ENCODE measurements at regions not wholly inside any gene's neighbourhood (a gene's known extent, or its start where the extent isn't known, plus 50 kb on each side); places are given as distances from the start of the nearest gene placed in this dataset.

DNA sequence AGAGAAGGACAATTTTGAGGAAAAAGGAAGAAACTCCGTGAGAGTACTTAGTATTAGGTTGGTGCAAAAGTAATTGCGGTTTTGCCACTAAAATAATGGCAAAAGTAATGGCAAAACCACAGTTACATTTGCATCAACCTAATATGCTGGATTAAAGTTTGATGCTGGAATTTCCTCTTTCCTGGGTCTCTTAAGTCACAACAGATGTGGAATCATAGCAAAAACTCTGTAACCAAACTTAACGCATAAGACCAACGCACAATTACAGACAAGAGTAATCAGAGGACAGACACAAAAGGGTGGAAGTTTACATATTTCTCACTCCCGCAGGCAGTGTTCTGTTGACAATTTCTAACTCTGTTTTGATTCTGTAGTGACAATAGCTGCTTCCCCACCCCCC is 182.4 kb downstream of the BACH1 start:
- no peak for FAIRE-seq
- Histone ChIP-seq H3K4me3 (ENCODE audit: control insufficient read depth in 2 of 3, extremely low read depth in 1 of 3, insufficient read depth in 2 of 3, low read depth in 1 of 3, low read length in 3 of 3) (no peak overlapping the region), H3K36me3 (ENCODE audit: control insufficient read depth in 2 of 2, extremely low read depth in 1 of 2, insufficient read depth in 2 of 2, low read length in 2 of 2) (no peaks in the 10 kb centered on the region), H4K20me1 (ENCODE audit: control insufficient read depth, extremely low read depth, insufficient read depth, low read length) (no peaks in the 10 kb centered on the region), H3K27me3 (ENCODE audit: control insufficient read depth, extremely low read depth, insufficient read depth, low read length) (no peaks in the 10 kb centered on the region), H3K9ac (ENCODE audit: control insufficient read depth, extremely low read depth, insufficient read depth, low read length) (no peak overlapping the region), H3K27ac (ENCODE audit: control insufficient read depth, insufficient read depth, low read length) (no peak overlapping the region), H3K79me2 (ENCODE audit: control insufficient read depth, insufficient read depth, low read length) (no peaks in the 10 kb centered on the region), H3K4me2 (ENCODE audit: control insufficient read depth, extremely low read depth, insufficient read depth, low read depth, low read length) (no peak overlapping the region), H3K9me3 (ENCODE audit: control insufficient read depth, low read depth, low read length) (no peaks in the 10 kb centered on the region), H3K9me1 (ENCODE audit: control insufficient read depth, extremely low read depth, insufficient read depth, low read length) (no peaks in the 10 kb centered on the region), H2AFZ (ENCODE audit: control insufficient read depth, low read length) (no peak overlapping the region), H3K4me1 (ENCODE audit: control insufficient read depth, extremely low read depth, insufficient read depth, low read length) (peaks cover 17% of the 10 kb centered on the region)
- DNase-seq (ENCODE audit: low read depth, low spot score) = no peak
- dilution Hi-C loops (cut with MboI; ENCODE audit: extremely low pct_ligation_motif_present, low sequenced_read_pairs) = no loop called here
- TF ChIP-seq, protein P1, sequence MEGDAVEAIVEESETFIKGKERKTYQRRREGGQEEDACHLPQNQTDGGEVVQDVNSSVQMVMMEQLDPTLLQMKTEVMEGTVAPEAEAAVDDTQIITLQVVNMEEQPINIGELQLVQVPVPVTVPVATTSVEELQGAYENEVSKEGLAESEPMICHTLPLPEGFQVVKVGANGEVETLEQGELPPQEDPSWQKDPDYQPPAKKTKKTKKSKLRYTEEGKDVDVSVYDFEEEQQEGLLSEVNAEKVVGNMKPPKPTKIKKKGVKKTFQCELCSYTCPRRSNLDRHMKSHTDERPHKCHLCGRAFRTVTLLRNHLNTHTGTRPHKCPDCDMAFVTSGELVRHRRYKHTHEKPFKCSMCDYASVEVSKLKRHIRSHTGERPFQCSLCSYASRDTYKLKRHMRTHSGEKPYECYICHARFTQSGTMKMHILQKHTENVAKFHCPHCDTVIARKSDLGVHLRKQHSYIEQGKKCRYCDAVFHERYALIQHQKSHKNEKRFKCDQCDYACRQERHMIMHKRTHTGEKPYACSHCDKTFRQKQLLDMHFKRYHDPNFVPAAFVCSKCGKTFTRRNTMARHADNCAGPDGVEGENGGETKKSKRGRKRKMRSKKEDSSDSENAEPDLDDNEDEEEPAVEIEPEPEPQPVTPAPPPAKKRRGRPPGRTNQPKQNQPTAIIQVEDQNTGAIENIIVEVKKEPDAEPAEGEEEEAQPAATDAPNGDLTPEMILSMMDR (optimal IDR thresholded peaks at IDR 0.05 in 1 of 3, IDR thresholded peaks at IDR 0.05 in 1 of 3, conservative IDR thresholded peaks at IDR 0.05 in 1 of 3; ENCODE audit: extremely low read depth in 1 of 3, insufficient read depth in 2 of 3, low read length in 3 of 3) = no peak
- TF ChIP-seq EZH2 (IDR thresholded peaks at IDR 0.05; ENCODE audit: low read length) = no peak

GRCh38 chr21:29481641-29482040 is 182.9 kb downstream of the BACH1 start:
- FAIRE-seq (no peak), DNase-seq (ENCODE audit: low read depth, low spot score) (no peak)
- H4K20me1 ChIP-seq (ENCODE audit: control insufficient read depth, extremely low read depth, insufficient read depth, low read length) = no peaks in the 10 kb centered on the region
- H3K79me2 ChIP-seq (ENCODE audit: control insufficient read depth, insufficient read depth, low read length) = no peaks in the 10 kb centered on the region
- H3K27ac ChIP-seq (ENCODE audit: control insufficient read depth, insufficient read depth, low read length) = no peak overlapping the region
- H3K27me3 ChIP-seq (ENCODE audit: control insufficient read depth, extremely low read depth, insufficient read depth, low read length) = no peaks in the 10 kb centered on the region
- TF ChIP-seq, protein P1 (optimal IDR thresholded peaks at IDR 0.05 in 1 of 3, IDR thresholded peaks at IDR 0.05 in 1 of 3, conservative IDR thresholded peaks at IDR 0.05 in 1 of 3; ENCODE audit: extremely low read depth in 1 of 3, insufficient read depth in 2 of 3, low read length in 3 of 3) = no peak
- no peak for TF ChIP-seq EZH2 (IDR thresholded peaks at IDR 0.05; ENCODE audit: low read length)
- peaks cover 14% of the 10 kb centered on the region for H3K4me1 ChIP-seq (ENCODE audit: control insufficient read depth, extremely low read depth, insufficient read depth, low read length)
- no peaks in the 10 kb centered on the region for H3K36me3 ChIP-seq (ENCODE audit: control insufficient read depth in 2 of 2, extremely low read depth in 1 of 2, insufficient read depth in 2 of 2, low read length in 2 of 2)
- H3K4me3 ChIP-seq (ENCODE audit: control insufficient read depth in 2 of 3, extremely low read depth in 1 of 3, insufficient read depth in 2 of 3, low read depth in 1 of 3, low read length in 3 of 3) = no peak overlapping the region
- H3K9me3 ChIP-seq (ENCODE audit: control insufficient read depth, low read depth, low read length) = no peaks in the 10 kb centered on the region
- H3K9me1 ChIP-seq (ENCODE audit: control insufficient read depth, extremely low read depth, insufficient read depth, low read length) = no peaks in the 10 kb centered on the region
- H3K9ac ChIP-seq (ENCODE audit: control insufficient read depth, extremely low read depth, insufficient read depth, low read length) = no peak overlapping the region
- dilution Hi-C loops (cut with MboI; ENCODE audit: extremely low pct_ligation_motif_present, low sequenced_read_pairs) = no loop called here
- no peak overlapping the region for H3K4me2 ChIP-seq (ENCODE audit: control insufficient read depth, extremely low read depth, insufficient read depth, low read depth, low read length)
- no peak overlapping the region for H2AFZ ChIP-seq (ENCODE audit: control insufficient read depth, low read length)
